GM12878 (cell line): ENCODE measurements at regions not wholly inside any gene's neighbourhood (a gene's known extent, or its start where the extent isn't known, plus 50 kb on each side); places are given as distances from the start of the nearest gene placed in this dataset.

Experiments
- ATAC-seq: fragments of 200-7000 bp; cut with Tn5 transposase; 3 replicates; pipeline ENCODE4 v1.9.1; 2020; ENCODE audit warnings: mild to moderate bottlenecking, moderate library complexity
- BruUV-seq: library from RNA; stranded (reverse); fragments of 400-500 nt; replicated peaks from 2 replicates; lab custom pipeline; 2021; lab: Mats Ljungman, UMichigan
- CTCF ChIA-PET: fragments of 300-600 bp; sonication (Branson Sonifier 250); formaldehyde crosslinking; extraction: SDS; loops from one replicate; lab custom pipeline; 2021; ENCODE audit warnings: inconsistent platforms; lab: Yijun Ruan, JAX
- POLR2A ChIA-PET: fragments of 350-600 bp; formaldehyde crosslinking; extraction: SDS; loops from one replicate; lab custom pipeline; 2021; ENCODE audit warnings: inconsistent platforms; lab: Charles Lee
- RAD21 ChIA-PET: fragments of 300-600 bp; sonication (Branson Sonifier 250); formaldehyde crosslinking; loops from one replicate; lab custom pipeline; 2023; ENCODE audit warnings: antibody characterized with exemption; ENCODE audit not compliant: unreplicated experiment; lab: Charles Lee
- SMC1A ChIA-PET: fragments of 300-600 bp; sonication (Branson Sonifier 250); formaldehyde crosslinking; loops from one replicate; lab custom pipeline; 2023; ENCODE audit not compliant: unreplicated experiment, uncharacterized antibody; lab: Charles Lee
- DNase-seq: peaks from one replicate; pipeline ENCODE4 v3.0.0-alpha.2; 2011; ENCODE audit warnings: low read depth, low spot score
- FAIRE-seq: peaks from 3 replicates; lab custom pipeline; 2011; peaks lifted over from hg19 to GRCh38; lab: Jason Lieb, UNC
- H2AFZ ChIP-seq: 2 replicates; pipeline ENCODE4 v1.6.0; 2011; ENCODE audit warnings: low read depth, low read length, control low read depth; ENCODE audit not compliant: control insufficient read depth
- H3K27ac ChIP-seq: 2 replicates; pipeline ENCODE4 v1.5.1; 2011; ENCODE audit warnings: control low read depth; ENCODE audit not compliant: control insufficient read depth, insufficient read depth
- H3K27me3 ChIP-seq, 2 experiments: replicated peaks in 1 of 2; 2 replicates each; pipeline versions ENCODE4 v1.6.0 to v1.6.1; 2011; ENCODE audit warnings: low read length in 1 of 2; ENCODE audit not compliant: control insufficient read depth in 2 of 2, insufficient read depth in 2 of 2
- H3K36me3 ChIP-seq, 2 experiments: 2 replicates each; pipeline ENCODE4 v1.5.1; 2011; ENCODE audit warnings: low read length in 1 of 2; ENCODE audit not compliant: control insufficient read depth in 2 of 2, insufficient read depth in 2 of 2
- H3K4me1 ChIP-seq: 2 replicates; pipeline ENCODE4 v1.6.1; 2011; ENCODE audit warnings: mild to moderate bottlenecking, low read length, moderate library complexity, mixed read lengths; ENCODE audit not compliant: control insufficient read depth, insufficient read depth
- H3K4me2 ChIP-seq: 2 replicates; pipeline ENCODE4 v1.6.0; 2011; ENCODE audit warnings: control low read depth; ENCODE audit not compliant: control insufficient read depth, insufficient read depth
- H3K4me3 ChIP-seq: fragments of 200-600 bp; sonication (generic); 2 replicates; pipeline ENCODE4 v1.5.1; 2016
- H3K79me2 ChIP-seq: 2 replicates; pipeline ENCODE4 v1.6.0; 2011; ENCODE audit warnings: low read length; ENCODE audit not compliant: control insufficient read depth, insufficient read depth
- H3K9ac ChIP-seq: 2 replicates; pipeline ENCODE4 v1.8.0; 2011; ENCODE audit warnings: low read length, control low read depth, mixed read lengths; ENCODE audit not compliant: control insufficient read depth, insufficient read depth
- H3K9me3 ChIP-seq: replicated peaks from 3 replicates; pipeline ENCODE4 v1.5.1; 2011; ENCODE audit warnings: mild to moderate bottlenecking, low read length; ENCODE audit not compliant: control insufficient read depth, insufficient read depth
- H4K20me1 ChIP-seq: 2 replicates; pipeline ENCODE4 v1.6.0; 2011; ENCODE audit not compliant: control insufficient read depth, insufficient read depth
- BACH1 ChIP-seq: fragments of 450-650 bp; IDR thresholded peaks from 2 replicates; pipeline ENCODE4 v1.6.1; 2017; ENCODE audit warnings: mild to moderate bottlenecking, borderline replicate concordance
- BMI1 ChIP-seq: fragments of 450-650 bp; IDR thresholded peaks from 2 replicates; pipeline ENCODE4 v1.6.1; 2016; ENCODE audit warnings: mild to moderate bottlenecking, moderate library complexity, borderline replicate concordance
- EGR1 ChIP-seq, 2 experiments: IDR thresholded peaks; 1 replicate in 1 of 2; 2 replicates in 1 of 2; pipeline ENCODE4 v1.6.1; 2011 to 2012; ENCODE audit warnings: low read depth in 2 of 2, low read length in 2 of 2, borderline replicate concordance in 1 of 2, mild to moderate bottlenecking in 1 of 2, moderate library complexity in 1 of 2
- ESRRA ChIP-seq: IDR thresholded peaks from 2 replicates; pipeline ENCODE4 v1.6.1; 2012; ENCODE audit warnings: mild to moderate bottlenecking, low read length, improper control_type of control experiment
- GABPA ChIP-seq: IDR thresholded peaks from 2 replicates; pipeline ENCODE4 v1.6.1; 2014; ENCODE audit warnings: antibody characterized with exemption, low read depth, mild to moderate bottlenecking, inconsistent platforms
- MTA2 ChIP-seq: fragments of 450-650 bp; IDR thresholded peaks from 2 replicates; pipeline ENCODE4 v1.6.1; 2016; ENCODE audit warnings: low read depth, mild to moderate bottlenecking, moderate library complexity
- POLR2AphosphoS2 ChIP-seq: IDR thresholded peaks from 2 replicates; pipeline ENCODE4 v1.6.1; 2011; ENCODE audit warnings: low read depth, mild to moderate bottlenecking, low read length, improper control_type of control experiment, moderate library complexity
- POU2F2 ChIP-seq: IDR thresholded peaks from 3 replicates; pipeline ENCODE4 v1.6.1; 2011; ENCODE audit warnings: low read depth, mild to moderate bottlenecking, low read length, borderline replicate concordance
- RUNX3 ChIP-seq: IDR thresholded peaks from 2 replicates; pipeline ENCODE4 v1.6.1; 2012; ENCODE audit warnings: low read length, inconsistent platforms
- SMAD5 ChIP-seq: IDR thresholded peaks from 2 replicates; pipeline ENCODE4 v1.6.1; 2016; ENCODE audit warnings: antibody characterized with exemption, low read depth
- SRF ChIP-seq, 2 experiments: IDR thresholded peaks; 2 replicates each; pipeline ENCODE4 v1.6.1; 2011; ENCODE audit warnings: low read depth in 2 of 2, low read length in 2 of 2, mild to moderate bottlenecking in 1 of 2, moderate library complexity in 1 of 2
- STAT3 ChIP-seq: IDR thresholded peaks from 2 replicates; pipeline ENCODE4 v1.6.1; 2011; ENCODE audit warnings: low read depth, low read length, improper control_type of control experiment
- SUZ12 ChIP-seq: fragments of 200-600 bp; sonication (generic); IDR thresholded peaks from one replicate; pipeline ENCODE4 v1.6.1; 2018; ENCODE audit warnings: antibody characterized with exemption, mild to moderate bottlenecking; ENCODE audit not compliant: unreplicated experiment
- WGBS: methylation state at CpG from one replicate; pipeline ENCODE4 v1.1.6; 2016; ENCODE audit warnings: low lambda C conversion rate; ENCODE audit not compliant: insufficient replicate concordance, insufficient coverage; ENCODE audit errors: missing lambda C conversion rate; 5-methylcytosine and 5-hydroxymethylcytosine counted together
- in situ Hi-C: fragments of 300-500 bp; cut with MboI; formaldehyde crosslinking; loops from 9 replicates; pipeline ENCODE4 v1.14.3; 2018; ENCODE audit warnings: mixed read lengths
- intact Hi-C: fragments of 100-400 bp; cut with micrococcal nuclease; formaldehyde crosslinking; loops from one replicate; pipeline ENCODE4 v1.14.2; 2022; ENCODE audit not compliant: unreplicated experiment
- TF ChIP-seq, protein P1 (sequence below): fragments of 450-650 bp; formaldehyde crosslinking; IDR thresholded peaks from 2 replicates; pipeline ENCODE4 v1.5.0; 2022; ENCODE audit warnings: mild to moderate bottlenecking, missing genetic modification characterization
- TF ChIP-seq, protein P2 (sequence below): fragments of 450-650 bp; IDR thresholded peaks from 2 replicates; pipeline ENCODE4 v1.6.1; 2017; ENCODE audit warnings: mild to moderate bottlenecking, moderate library complexity

DNA sequence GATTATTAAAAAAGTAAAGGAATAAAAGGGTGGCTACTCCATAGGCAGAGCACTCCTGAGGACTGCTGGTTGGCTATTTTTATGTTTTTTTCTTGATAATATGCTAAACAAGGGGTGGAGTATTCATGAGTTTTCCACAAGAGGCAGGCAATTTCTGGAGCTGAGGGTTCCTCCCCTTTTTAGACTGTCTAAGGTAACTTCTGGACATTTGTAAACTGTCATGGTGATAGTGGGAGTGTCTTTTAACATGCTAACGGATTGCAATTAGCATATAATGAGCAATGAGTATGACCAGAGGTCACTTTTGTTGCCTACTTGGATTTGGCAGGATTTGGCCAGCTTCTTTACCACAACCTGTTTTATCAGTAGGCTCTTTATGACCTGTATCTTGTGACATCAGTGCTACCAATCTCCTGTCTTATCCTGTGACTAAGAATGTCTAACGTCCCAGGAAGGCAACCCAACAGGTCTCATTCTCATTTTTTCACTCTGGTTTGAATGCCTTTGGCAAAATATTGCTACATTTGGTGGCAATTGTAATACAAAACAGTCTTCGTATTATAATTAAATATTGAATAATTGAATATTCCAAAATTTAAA, 587.8 kb upstream of the POM121L12 start:
- RAD21 ChIA-PET = no interaction called here
- Histone ChIP-seq H3K36me3 (no peaks in the 10 kb centered on the region), H3K4me3 (no peak overlapping the region), H3K79me2 (no peaks in the 10 kb centered on the region), H3K9me3 (no peaks in the 10 kb centered on the region), H3K9ac (no peak overlapping the region), H2AFZ (no peak overlapping the region), H4K20me1 (no peaks in the 10 kb centered on the region), H3K4me1 (no peaks in the 10 kb centered on the region), H3K27ac (no peak overlapping the region), H3K4me2 (no peak overlapping the region), H3K27me3 (no peaks in the 10 kb centered on the region)
- TF ChIP-seq SMAD5 (no peak), GABPA (no peak), SRF (IDR thresholded peaks at IDR 0.05; ENCODE audit: low read depth in 2 of 2, low read length in 2 of 2) (no peak), ESRRA (no peak), POLR2AphosphoS2 (no peak), EGR1 (IDR thresholded peaks at IDR 0.05; ENCODE audit: borderline replicate concordance in 1 of 2, low read depth in 2 of 2, low read length in 2 of 2) (no peak), SUZ12 (no peak), RUNX3 (no peak), BMI1 (no peak), BACH1 (no peak), POU2F2 (no peak), MTA2 (no peak), STAT3 (no peak)
- TF ChIP-seq, protein P1, sequence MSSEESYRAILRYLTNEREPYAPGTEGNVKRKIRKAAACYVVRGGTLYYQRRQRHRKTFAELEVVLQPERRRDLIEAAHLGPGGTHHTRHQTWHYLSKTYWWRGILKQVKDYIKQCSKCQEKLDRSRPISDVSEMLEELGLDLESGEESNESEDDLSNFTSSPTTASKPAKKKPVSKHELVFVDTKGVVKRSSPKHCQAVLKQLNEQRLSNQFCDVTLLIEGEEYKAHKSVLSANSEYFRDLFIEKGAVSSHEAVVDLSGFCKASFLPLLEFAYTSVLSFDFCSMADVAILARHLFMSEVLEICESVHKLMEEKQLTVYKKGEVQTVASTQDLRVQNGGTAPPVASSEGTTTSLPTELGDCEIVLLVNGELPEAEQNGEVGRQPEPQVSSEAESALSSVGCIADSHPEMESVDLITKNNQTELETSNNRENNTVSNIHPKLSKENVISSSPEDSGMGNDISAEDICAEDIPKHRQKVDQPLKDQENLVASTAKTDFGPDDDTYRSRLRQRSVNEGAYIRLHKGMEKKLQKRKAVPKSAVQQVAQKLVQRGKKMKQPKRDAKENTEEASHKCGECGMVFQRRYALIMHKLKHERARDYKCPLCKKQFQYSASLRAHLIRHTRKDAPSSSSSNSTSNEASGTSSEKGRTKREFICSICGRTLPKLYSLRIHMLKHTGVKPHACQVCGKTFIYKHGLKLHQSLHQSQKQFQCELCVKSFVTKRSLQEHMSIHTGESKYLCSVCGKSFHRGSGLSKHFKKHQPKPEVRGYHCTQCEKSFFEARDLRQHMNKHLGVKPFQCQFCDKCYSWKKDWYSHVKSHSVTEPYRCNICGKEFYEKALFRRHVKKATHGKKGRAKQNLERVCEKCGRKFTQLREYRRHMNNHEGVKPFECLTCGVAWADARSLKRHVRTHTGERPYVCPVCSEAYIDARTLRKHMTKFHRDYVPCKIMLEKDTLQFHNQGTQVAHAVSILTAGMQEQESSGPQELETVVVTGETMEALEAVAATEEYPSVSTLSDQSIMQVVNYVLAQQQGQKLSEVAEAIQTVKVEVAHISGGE = no peak
- TF ChIP-seq, protein P2, sequence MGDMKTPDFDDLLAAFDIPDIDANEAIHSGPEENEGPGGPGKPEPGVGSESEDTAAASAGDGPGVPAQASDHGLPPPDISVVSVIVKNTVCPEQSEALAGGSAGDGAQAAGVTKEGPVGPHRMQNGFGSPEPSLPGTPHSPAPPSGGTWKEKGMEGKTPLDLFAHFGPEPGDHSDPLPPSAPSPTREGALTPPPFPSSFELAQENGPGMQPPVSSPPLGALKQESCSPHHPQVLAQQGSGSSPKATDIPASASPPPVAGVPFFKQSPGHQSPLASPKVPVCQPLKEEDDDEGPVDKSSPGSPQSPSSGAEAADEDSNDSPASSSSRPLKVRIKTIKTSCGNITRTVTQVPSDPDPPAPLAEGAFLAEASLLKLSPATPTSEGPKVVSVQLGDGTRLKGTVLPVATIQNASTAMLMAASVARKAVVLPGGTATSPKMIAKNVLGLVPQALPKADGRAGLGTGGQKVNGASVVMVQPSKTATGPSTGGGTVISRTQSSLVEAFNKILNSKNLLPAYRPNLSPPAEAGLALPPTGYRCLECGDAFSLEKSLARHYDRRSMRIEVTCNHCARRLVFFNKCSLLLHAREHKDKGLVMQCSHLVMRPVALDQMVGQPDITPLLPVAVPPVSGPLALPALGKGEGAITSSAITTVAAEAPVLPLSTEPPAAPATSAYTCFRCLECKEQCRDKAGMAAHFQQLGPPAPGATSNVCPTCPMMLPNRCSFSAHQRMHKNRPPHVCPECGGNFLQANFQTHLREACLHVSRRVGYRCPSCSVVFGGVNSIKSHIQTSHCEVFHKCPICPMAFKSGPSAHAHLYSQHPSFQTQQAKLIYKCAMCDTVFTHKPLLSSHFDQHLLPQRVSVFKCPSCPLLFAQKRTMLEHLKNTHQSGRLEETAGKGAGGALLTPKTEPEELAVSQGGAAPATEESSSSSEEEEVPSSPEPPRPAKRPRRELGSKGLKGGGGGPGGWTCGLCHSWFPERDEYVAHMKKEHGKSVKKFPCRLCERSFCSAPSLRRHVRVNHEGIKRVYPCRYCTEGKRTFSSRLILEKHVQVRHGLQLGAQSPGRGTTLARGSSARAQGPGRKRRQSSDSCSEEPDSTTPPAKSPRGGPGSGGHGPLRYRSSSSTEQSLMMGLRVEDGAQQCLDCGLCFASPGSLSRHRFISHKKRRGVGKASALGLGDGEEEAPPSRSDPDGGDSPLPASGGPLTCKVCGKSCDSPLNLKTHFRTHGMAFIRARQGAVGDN = no peak
- ATAC-seq = no peak
- SMC1A ChIA-PET = no interaction called here
- FAIRE-seq = no peak
- no peak for DNase-seq
- in situ Hi-C loops = no loop called here
- POLR2A ChIA-PET = no interaction called here
- no TSS peak for BruUV-seq
- CTCF ChIA-PET = no interaction called here
- WGBS = 0% methylated on average over 3 of the region's 3 CpGs
- intact Hi-C loops = no loop called here
